CD4-positive, alpha-beta T cell (primary cell): ENCODE measurements at regions not wholly inside any gene's neighbourhood (a gene's known extent, or its start where the extent isn't known, plus 50 kb on each side); places are given as distances from the start of the nearest gene placed in this dataset.

Experiments used
- ATAC-seq: fragments of 200-7000 bp; cut with Tn5 transposase; one replicate; pipeline ENCODE4 v1.10.0; 2022; ENCODE audit warnings: mild to moderate bottlenecking; ENCODE audit not compliant: poor library complexity
- CTCF ChIA-PET: fragments of 350-600 bp; sonication (Branson Sonifier 250); formaldehyde crosslinking; loops from one replicate; lab custom pipeline; 2021; ENCODE audit warnings: antibody characterized with exemption, inconsistent platforms; lab: Charles Lee
- POLR2A ChIA-PET: fragments of 350-600 bp; sonication (Branson Sonifier 250); formaldehyde crosslinking; loops from one replicate; lab custom pipeline; 2021; ENCODE audit warnings: antibody characterized with exemption, inconsistent platforms; lab: Charles Lee
- DNase-seq, 14 experiments: peaks; one replicate each; pipeline ENCODE4 v3.0.0-alpha.2; 2013 to 2020; ENCODE audit warnings: mixed read lengths in 2 of 14
- H3K27ac ChIP-seq, 2 donors: one replicate each; pipeline versions ENCODE4 v1.5.1 to v1.7.0; 2013; ENCODE audit warnings: low read length in 2 of 2, low read depth in 1 of 2, mild to moderate bottlenecking in 1 of 2
- H3K27me3 ChIP-seq, 2 experiments: 1 replicate in 1 of 2; 2 replicates in 1 of 2; pipeline versions ENCODE4 v1.6.1 to v1.7.0; 2013; ENCODE audit warnings: low read length in 2 of 2, control low read depth in 1 of 2, mild to moderate bottlenecking in 1 of 2, moderate library complexity in 1 of 2; ENCODE audit not compliant: insufficient read depth in 2 of 2, control insufficient read depth in 1 of 2
- H3K36me3 ChIP-seq: one replicate; pipeline ENCODE4 v1.6.1; 2013; ENCODE audit warnings: low read length, control low read depth; ENCODE audit not compliant: insufficient read depth
- H3K4me1 ChIP-seq: one replicate; pipeline ENCODE4 v1.6.1; 2013; ENCODE audit warnings: low read length, control low read depth; ENCODE audit not compliant: insufficient read depth
- H3K4me3 ChIP-seq: one replicate; pipeline ENCODE4 v1.5.1; 2013; ENCODE audit warnings: mild to moderate bottlenecking, low read length, moderate library complexity
- H3K9me3 ChIP-seq, 2 experiments: 1 replicate in 1 of 2; 2 replicates in 1 of 2; pipeline versions ENCODE4 v1.6.1 to v1.7.0; 2013; ENCODE audit warnings: low read length in 2 of 2, mild to moderate bottlenecking in 2 of 2, control low read depth in 1 of 2, moderate library complexity in 1 of 2; ENCODE audit not compliant: control insufficient read depth in 1 of 2, insufficient read depth in 1 of 2
- H3K27ac Mint-ChIP-seq: one replicate; pipeline ENCODE4 v1.8.0; 2020; ENCODE audit warnings: mixed read lengths
- H3K27me3 Mint-ChIP-seq: one replicate; pipeline ENCODE4 v1.8.0; 2021; ENCODE audit warnings: mixed read lengths
- H3K36me3 Mint-ChIP-seq: one replicate; pipeline ENCODE4 v1.8.0; 2021; ENCODE audit warnings: low read depth, mixed read lengths
- H3K4me1 Mint-ChIP-seq: one replicate; pipeline ENCODE4 v1.8.0; 2021; ENCODE audit warnings: low read depth, mixed read lengths
- H3K4me3 Mint-ChIP-seq: one replicate; pipeline ENCODE4 v1.8.0; 2020; ENCODE audit warnings: mild to moderate bottlenecking, mixed read lengths
- H3K9me3 Mint-ChIP-seq: one replicate; pipeline ENCODE4 v1.8.0; 2020; ENCODE audit warnings: mixed read lengths
- CTCF ChIP-seq: fragments of 200-600 bp; IDR thresholded peaks from one replicate; pipeline ENCODE4 v1.8.0; 2022; ENCODE audit warnings: antibody characterized with exemption, mild to moderate bottlenecking
- intact Hi-C, 2 experiments: fragments of 100-400 bp; cut with DNase I in 1 of 2; cut with micrococcal nuclease in 1 of 2; formaldehyde crosslinking; loops; one replicate each; pipeline versions ENCODE4 v1.15.1 to v1.9.0; 2023 to 2025; cut with DNase I, micrococcal nuclease

- intact Hi-C loops = no loop called here
- no peaks in the 10 kb centered on the region for H3K27me3 Mint-ChIP-seq
- ChIA-PET POLR2A (interaction anchor here (0.9 to 2.1 kb wide), 4 partner anchors 54 to 421 kb away, joined by 3 to 11 read pairs (median 4); partner anchors contain the start of gene NFKBIZ), CTCF (interaction anchor here (0.7 to 3.1 kb wide), 5 partner anchors 11 to 427 kb away, joined by 3 to 33 read pairs (median 7); no protein-coding TSS in a partner anchor)
- no peak for DNase-seq
- no peaks in the 10 kb centered on the region for H3K27me3 ChIP-seq
- H3K36me3 Mint-ChIP-seq = no peaks in the 10 kb centered on the region
- ATAC-seq = no peak
- peaks cover 10% of the 10 kb centered on the region for H3K4me1 Mint-ChIP-seq
- no peak overlapping the region for H3K27ac Mint-ChIP-seq
- H3K4me1 ChIP-seq = no peaks in the 10 kb centered on the region
- H3K36me3 ChIP-seq = no peaks in the 10 kb centered on the region
- no peak overlapping the region for H3K27ac ChIP-seq
- no peak overlapping the region for H3K4me3 ChIP-seq
- no peaks in the 10 kb centered on the region for H3K9me3 ChIP-seq
- no peaks in the 10 kb centered on the region for H3K9me3 Mint-ChIP-seq
- no peak overlapping the region for H3K4me3 Mint-ChIP-seq
- TF ChIP-seq CTCF = no peak
Measured at GRCh38 chr3:102230057-102230456, 204.8 kb upstream of the ZPLD1 start.

- Mint-ChIP-seq H3K4me3 (no peak overlapping the region), H3K27ac (no peak overlapping the region), H3K27me3 (no peaks in the 10 kb centered on the region), H3K36me3 (no peaks in the 10 kb centered on the region), H3K9me3 (no peaks in the 10 kb centered on the region), H3K4me1 (peaks cover 5% of the 10 kb centered on the region)
- Histone ChIP-seq H3K27ac (no peak overlapping the region), H3K4me3 (no peak overlapping the region), H3K36me3 (no peaks in the 10 kb centered on the region), H3K9me3 (no peaks in the 10 kb centered on the region), H3K27me3 (no peaks in the 10 kb centered on the region), H3K4me1 (no peaks in the 10 kb centered on the region)
- TF ChIP-seq CTCF = no peak
- no peak for DNase-seq
- ChIA-PET POLR2A (no interaction called here), CTCF (no interaction called here)
- intact Hi-C loops = no loop called here
- no peak for ATAC-seq
Measured at GRCh38 chr3:102233881-102234280, 200.9 kb upstream of the ZPLD1 start.

- no peaks in the 10 kb centered on the region for H3K9me3 Mint-ChIP-seq
- DNase-seq (peak in 2 of 14 experiments; percentile 3 to 35), ATAC-seq (peak; percentile 60)
- peak; percentile 83 for TF ChIP-seq CTCF
- H3K4me3 ChIP-seq = no peak overlapping the region
- intact Hi-C loops = loop anchor here (1.0 to 2.0 kb wide), 2 partner anchors 299 to 301 kb away; no protein-coding TSS in a partner anchor
- no peaks in the 10 kb centered on the region for H3K27me3 ChIP-seq
- H3K27ac ChIP-seq = no peak overlapping the region
- H3K27ac Mint-ChIP-seq = no peak overlapping the region
- ChIA-PET CTCF (interaction anchor here (0.8 kb wide), 1 partner anchor 433 kb away, joined by 3 read pairs; no protein-coding TSS in a partner anchor), POLR2A (no interaction called here)
- H3K4me1 ChIP-seq = no peaks in the 10 kb centered on the region
- no peaks in the 10 kb centered on the region for H3K9me3 ChIP-seq
- H3K36me3 ChIP-seq = no peaks in the 10 kb centered on the region
- no peak overlapping the region for H3K4me3 Mint-ChIP-seq
- H3K36me3 Mint-ChIP-seq = no peaks in the 10 kb centered on the region
- no peaks in the 10 kb centered on the region for H3K4me1 Mint-ChIP-seq
- no peaks in the 10 kb centered on the region for H3K27me3 Mint-ChIP-seq
Measured at GRCh38 chr3:102235679-102236078, 199.1 kb upstream of the ZPLD1 start.
